ENCODE measurements at regions not wholly inside any gene's neighbourhood (a gene's known extent, or its start where the extent isn't known, plus 50 kb on each side); places are given as distances from the start of the nearest gene placed in this dataset.

- peak; percentile 95 for TF ChIP-seq CTCF (conservative IDR thresholded peaks at IDR 0.05; ENCODE audit: low read depth, low read length)
- no peak for TF ChIP-seq EZH2 (IDR thresholded peaks at IDR 0.05; ENCODE audit: borderline replicate concordance, low read depth, low read length, poor library complexity, severe bottlenecking)
Observed at GRCh38 chr5:107248066-107248695, 422.6 kb downstream of the EFNA5 start.

Data from A673 (cell line).